ENCODE measurements at regions not wholly inside any gene's neighbourhood (a gene's known extent, or its start where the extent isn't known, plus 50 kb on each side); places are given as distances from the start of the nearest gene placed in this dataset.

GRCh38 chr7:15836651-15837050, 150.2 kb upstream of the MEOX2 start:
- no peak for DNase-seq
- Histone ChIP-seq H2AFZ (ENCODE audit: low read length) (no peak overlapping the region), H4K20me1 (ENCODE audit: insufficient read depth, low read length) (no peaks in the 10 kb centered on the region), H3K9me3 (replicated peaks; ENCODE audit: insufficient read depth, low read length) (no peaks in the 10 kb centered on the region), H3F3A (ENCODE audit: insufficient read depth, low read length) (no peaks in the 10 kb centered on the region), H3K9me2 (replicated peaks; ENCODE audit: insufficient read depth, low read length) (no peaks in the 10 kb centered on the region), H3K27me3 (replicated peaks; ENCODE audit: insufficient read depth, low read length) (no peaks in the 10 kb centered on the region), H3K27ac (ENCODE audit: low read length) (no peak overlapping the region), H3K9ac (ENCODE audit: low read length) (no peak overlapping the region), H3K4me3 (ENCODE audit: low read length) (no peak overlapping the region), H3K4me2 (ENCODE audit: low read depth, low read length) (no peak overlapping the region), H3K4me1 (ENCODE audit: low read length) (no peaks in the 10 kb centered on the region), H3K79me2 (ENCODE audit: low read length) (no peaks in the 10 kb centered on the region), H3K36me3 (replicated peaks; ENCODE audit: insufficient read depth, low read length) (no peaks in the 10 kb centered on the region)
- TF ChIP-seq EZH2phosphoT487 (IDR thresholded peaks at IDR 0.05; ENCODE audit: low read length) (no peak), EZH2 (optimal IDR thresholded peaks at IDR 0.05; ENCODE audit: low read depth, low read length) (no peak), CTCF (IDR thresholded peaks at IDR 0.05; ENCODE audit: low read length) (no peak)

GRCh38 chr7:15836041-15836440, 149.6 kb upstream of the MEOX2 start:
- Histone ChIP-seq H3K9me2 (replicated peaks; ENCODE audit: insufficient read depth, low read length) (no peaks in the 10 kb centered on the region), H3K4me1 (ENCODE audit: low read length) (no peaks in the 10 kb centered on the region), H3K79me2 (ENCODE audit: low read length) (no peaks in the 10 kb centered on the region), H3K4me3 (ENCODE audit: low read length) (no peak overlapping the region), H3K27ac (ENCODE audit: low read length) (no peak overlapping the region), H3K9ac (ENCODE audit: low read length) (no peak overlapping the region), H3K9me3 (replicated peaks; ENCODE audit: insufficient read depth, low read length) (no peaks in the 10 kb centered on the region), H3K4me2 (ENCODE audit: low read depth, low read length) (no peak overlapping the region), H3K27me3 (replicated peaks; ENCODE audit: insufficient read depth, low read length) (no peaks in the 10 kb centered on the region), H4K20me1 (ENCODE audit: insufficient read depth, low read length) (no peaks in the 10 kb centered on the region), H3F3A (ENCODE audit: insufficient read depth, low read length) (no peaks in the 10 kb centered on the region), H3K36me3 (replicated peaks; ENCODE audit: insufficient read depth, low read length) (no peaks in the 10 kb centered on the region), H2AFZ (ENCODE audit: low read length) (no peak overlapping the region)
- TF ChIP-seq CTCF (IDR thresholded peaks at IDR 0.05; ENCODE audit: low read length) (no peak), EZH2phosphoT487 (IDR thresholded peaks at IDR 0.05; ENCODE audit: low read length) (no peak), EZH2 (optimal IDR thresholded peaks at IDR 0.05; ENCODE audit: low read depth, low read length) (no peak)
- DNase-seq, result no peak

- Histone ChIP-seq H3K9me2 (replicated peaks; ENCODE audit: insufficient read depth, low read length) (no peaks in the 10 kb centered on the region), H3K36me3 (replicated peaks; ENCODE audit: insufficient read depth, low read length) (no peaks in the 10 kb centered on the region), H3K27ac (ENCODE audit: low read length) (no peak overlapping the region), H3F3A (ENCODE audit: insufficient read depth, low read length) (no peaks in the 10 kb centered on the region), H3K9me3 (replicated peaks; ENCODE audit: insufficient read depth, low read length) (no peaks in the 10 kb centered on the region), H3K4me1 (ENCODE audit: low read length) (no peaks in the 10 kb centered on the region), H3K9ac (ENCODE audit: low read length) (no peak overlapping the region), H3K79me2 (ENCODE audit: low read length) (no peaks in the 10 kb centered on the region), H3K4me3 (ENCODE audit: low read length) (no peak overlapping the region), H4K20me1 (ENCODE audit: insufficient read depth, low read length) (no peaks in the 10 kb centered on the region), H3K27me3 (replicated peaks; ENCODE audit: insufficient read depth, low read length) (no peaks in the 10 kb centered on the region), H3K4me2 (ENCODE audit: low read depth, low read length) (no peak overlapping the region), H2AFZ (ENCODE audit: low read length) (no peak overlapping the region)
- TF ChIP-seq EZH2phosphoT487 (IDR thresholded peaks at IDR 0.05; ENCODE audit: low read length) (no peak), EZH2 (optimal IDR thresholded peaks at IDR 0.05; ENCODE audit: low read depth, low read length) (no peak), CTCF (IDR thresholded peaks at IDR 0.05; ENCODE audit: low read length) (no peak)
- no peak for DNase-seq
Measured at GRCh38 chr7:15834446-15834845, 148.0 kb upstream of the MEOX2 start.

Measured in MM.1S (cell line).